H1 (cell line): ENCODE measurements at regions not wholly inside any gene's neighbourhood (a gene's known extent, or its start where the extent isn't known, plus 50 kb on each side); places are given as distances from the start of the nearest gene placed in this dataset.

ENCODE experiments used
- BCL11A ChIP-seq, 2 experiments: IDR thresholded peaks; one replicate each; pipeline ENCODE4 v1.6.1; 2011; ENCODE audit warnings: low read depth in 2 of 2, low read length in 2 of 2, mild to moderate bottlenecking in 2 of 2
- CHD2 ChIP-seq: IDR thresholded peaks from 2 replicates; pipeline ENCODE4 v1.6.1; 2012; ENCODE audit warnings: low read length, improper control_type of control experiment
- EGR1 ChIP-seq: IDR thresholded peaks from 2 replicates; pipeline ENCODE4 v1.6.1; 2011; ENCODE audit warnings: low read depth, low read length, borderline replicate concordance
- JUN ChIP-seq: IDR thresholded peaks from 2 replicates; pipeline ENCODE4 v1.6.1; 2011; ENCODE audit warnings: low read depth, mild to moderate bottlenecking, improper control_type of control experiment, low read length
- RAD21 ChIP-seq, 2 experiments: IDR thresholded peaks in 1 of 2; conservative IDR thresholded peaks in 1 of 2; 2 replicates each; pipeline ENCODE4 v1.6.1; 2011; ENCODE audit warnings: low read depth in 2 of 2, low read length in 2 of 2, improper control_type of control experiment in 1 of 2, inconsistent platforms in 1 of 2, mild to moderate bottlenecking in 1 of 2, moderate library complexity in 1 of 2
- TCF12 ChIP-seq: IDR thresholded peaks from 2 replicates; pipeline ENCODE4 v1.6.1; 2011; ENCODE audit warnings: low read depth, mild to moderate bottlenecking, low read length
- TEAD4 ChIP-seq: IDR thresholded peaks from 2 replicates; pipeline ENCODE4 v1.6.1; 2012; ENCODE audit warnings: low read depth, low read length, inconsistent platforms, mixed read lengths
- ZNF274 ChIP-seq: IDR thresholded peaks from 2 replicates; pipeline ENCODE4 v1.7.0; 2012; ENCODE audit warnings: low read length, borderline replicate concordance; ENCODE audit errors: extremely low read depth
- TF ChIP-seq, protein P1 (sequence below): fragments of 300-600 bp; sonication (generic); IDR thresholded peaks from 2 replicates; pipeline ENCODE4 v1.7.1; 2012; ENCODE audit warnings: low read length, moderate library complexity, mild to moderate bottlenecking, inconsistent platforms; ENCODE audit not compliant: insufficient replicate concordance

DNA sequence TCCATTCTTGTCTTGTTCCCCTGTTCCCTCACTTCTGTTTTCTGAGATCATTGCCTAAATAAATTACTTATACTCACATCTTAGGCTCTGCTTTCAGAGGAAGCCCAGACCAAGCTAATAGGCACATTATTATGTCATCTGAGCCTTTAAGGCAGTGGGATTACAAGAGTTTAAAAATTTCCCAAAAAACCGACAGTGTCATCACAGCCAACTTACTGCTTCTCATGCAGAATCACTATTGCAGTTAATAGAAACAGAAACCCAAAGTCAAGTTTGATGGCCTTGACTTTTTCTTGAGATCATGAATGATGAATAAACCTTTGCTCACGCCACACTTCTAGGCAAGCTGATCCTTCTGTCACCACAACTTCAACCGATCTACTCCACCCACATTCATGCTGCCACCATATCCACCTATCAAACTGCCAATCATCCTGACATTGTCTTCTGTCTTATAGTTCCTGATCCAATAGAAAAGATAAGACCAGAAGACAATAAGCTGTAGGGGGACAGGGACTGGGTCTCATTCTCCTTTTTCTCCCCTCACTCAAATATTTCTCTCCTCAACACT is 142.7 kb upstream of the CREB1 start (continued):
- TF ChIP-seq, protein P1, sequence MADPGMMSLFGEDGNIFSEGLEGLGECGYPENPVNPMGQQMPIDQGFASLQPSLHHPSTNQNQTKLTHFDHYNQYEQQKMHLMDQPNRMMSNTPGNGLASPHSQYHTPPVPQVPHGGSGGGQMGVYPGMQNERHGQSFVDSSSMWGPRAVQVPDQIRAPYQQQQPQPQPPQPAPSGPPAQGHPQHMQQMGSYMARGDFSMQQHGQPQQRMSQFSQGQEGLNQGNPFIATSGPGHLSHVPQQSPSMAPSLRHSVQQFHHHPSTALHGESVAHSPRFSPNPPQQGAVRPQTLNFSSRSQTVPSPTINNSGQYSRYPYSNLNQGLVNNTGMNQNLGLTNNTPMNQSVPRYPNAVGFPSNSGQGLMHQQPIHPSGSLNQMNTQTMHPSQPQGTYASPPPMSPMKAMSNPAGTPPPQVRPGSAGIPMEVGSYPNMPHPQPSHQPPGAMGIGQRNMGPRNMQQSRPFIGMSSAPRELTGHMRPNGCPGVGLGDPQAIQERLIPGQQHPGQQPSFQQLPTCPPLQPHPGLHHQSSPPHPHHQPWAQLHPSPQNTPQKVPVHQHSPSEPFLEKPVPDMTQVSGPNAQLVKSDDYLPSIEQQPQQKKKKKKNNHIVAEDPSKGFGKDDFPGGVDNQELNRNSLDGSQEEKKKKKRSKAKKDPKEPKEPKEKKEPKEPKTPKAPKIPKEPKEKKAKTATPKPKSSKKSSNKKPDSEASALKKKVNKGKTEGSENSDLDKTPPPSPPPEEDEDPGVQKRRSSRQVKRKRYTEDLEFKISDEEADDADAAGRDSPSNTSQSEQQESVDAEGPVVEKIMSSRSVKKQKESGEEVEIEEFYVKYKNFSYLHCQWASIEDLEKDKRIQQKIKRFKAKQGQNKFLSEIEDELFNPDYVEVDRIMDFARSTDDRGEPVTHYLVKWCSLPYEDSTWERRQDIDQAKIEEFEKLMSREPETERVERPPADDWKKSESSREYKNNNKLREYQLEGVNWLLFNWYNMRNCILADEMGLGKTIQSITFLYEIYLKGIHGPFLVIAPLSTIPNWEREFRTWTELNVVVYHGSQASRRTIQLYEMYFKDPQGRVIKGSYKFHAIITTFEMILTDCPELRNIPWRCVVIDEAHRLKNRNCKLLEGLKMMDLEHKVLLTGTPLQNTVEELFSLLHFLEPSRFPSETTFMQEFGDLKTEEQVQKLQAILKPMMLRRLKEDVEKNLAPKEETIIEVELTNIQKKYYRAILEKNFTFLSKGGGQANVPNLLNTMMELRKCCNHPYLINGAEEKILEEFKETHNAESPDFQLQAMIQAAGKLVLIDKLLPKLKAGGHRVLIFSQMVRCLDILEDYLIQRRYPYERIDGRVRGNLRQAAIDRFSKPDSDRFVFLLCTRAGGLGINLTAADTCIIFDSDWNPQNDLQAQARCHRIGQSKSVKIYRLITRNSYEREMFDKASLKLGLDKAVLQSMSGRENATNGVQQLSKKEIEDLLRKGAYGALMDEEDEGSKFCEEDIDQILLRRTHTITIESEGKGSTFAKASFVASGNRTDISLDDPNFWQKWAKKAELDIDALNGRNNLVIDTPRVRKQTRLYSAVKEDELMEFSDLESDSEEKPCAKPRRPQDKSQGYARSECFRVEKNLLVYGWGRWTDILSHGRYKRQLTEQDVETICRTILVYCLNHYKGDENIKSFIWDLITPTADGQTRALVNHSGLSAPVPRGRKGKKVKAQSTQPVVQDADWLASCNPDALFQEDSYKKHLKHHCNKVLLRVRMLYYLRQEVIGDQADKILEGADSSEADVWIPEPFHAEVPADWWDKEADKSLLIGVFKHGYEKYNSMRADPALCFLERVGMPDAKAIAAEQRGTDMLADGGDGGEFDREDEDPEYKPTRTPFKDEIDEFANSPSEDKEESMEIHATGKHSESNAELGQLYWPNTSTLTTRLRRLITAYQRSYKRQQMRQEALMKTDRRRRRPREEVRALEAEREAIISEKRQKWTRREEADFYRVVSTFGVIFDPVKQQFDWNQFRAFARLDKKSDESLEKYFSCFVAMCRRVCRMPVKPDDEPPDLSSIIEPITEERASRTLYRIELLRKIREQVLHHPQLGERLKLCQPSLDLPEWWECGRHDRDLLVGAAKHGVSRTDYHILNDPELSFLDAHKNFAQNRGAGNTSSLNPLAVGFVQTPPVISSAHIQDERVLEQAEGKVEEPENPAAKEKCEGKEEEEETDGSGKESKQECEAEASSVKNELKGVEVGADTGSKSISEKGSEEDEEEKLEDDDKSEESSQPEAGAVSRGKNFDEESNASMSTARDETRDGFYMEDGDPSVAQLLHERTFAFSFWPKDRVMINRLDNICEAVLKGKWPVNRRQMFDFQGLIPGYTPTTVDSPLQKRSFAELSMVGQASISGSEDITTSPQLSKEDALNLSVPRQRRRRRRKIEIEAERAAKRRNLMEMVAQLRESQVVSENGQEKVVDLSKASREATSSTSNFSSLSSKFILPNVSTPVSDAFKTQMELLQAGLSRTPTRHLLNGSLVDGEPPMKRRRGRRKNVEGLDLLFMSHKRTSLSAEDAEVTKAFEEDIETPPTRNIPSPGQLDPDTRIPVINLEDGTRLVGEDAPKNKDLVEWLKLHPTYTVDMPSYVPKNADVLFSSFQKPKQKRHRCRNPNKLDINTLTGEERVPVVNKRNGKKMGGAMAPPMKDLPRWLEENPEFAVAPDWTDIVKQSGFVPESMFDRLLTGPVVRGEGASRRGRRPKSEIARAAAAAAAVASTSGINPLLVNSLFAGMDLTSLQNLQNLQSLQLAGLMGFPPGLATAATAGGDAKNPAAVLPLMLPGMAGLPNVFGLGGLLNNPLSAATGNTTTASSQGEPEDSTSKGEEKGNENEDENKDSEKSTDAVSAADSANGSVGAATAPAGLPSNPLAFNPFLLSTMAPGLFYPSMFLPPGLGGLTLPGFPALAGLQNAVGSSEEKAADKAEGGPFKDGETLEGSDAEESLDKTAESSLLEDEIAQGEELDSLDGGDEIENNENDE = no peak
- TF ChIP-seq TCF12 (no peak), ZNF274 (no peak), EGR1 (no peak), TEAD4 (no peak), CHD2 (no peak), RAD21 (IDR thresholded peaks at IDR 0.05 in 1 of 2, conservative IDR thresholded peaks at IDR 0.05 in 1 of 2; ENCODE audit: low read depth in 2 of 2, low read length in 2 of 2) (no peak), JUN (no peak), BCL11A (IDR thresholded peaks at IDR 0.05; ENCODE audit: low read depth in 2 of 2, low read length in 2 of 2) (no peak)
